HCT116 (cell line): ENCODE measurements at regions not wholly inside any gene's neighbourhood (a gene's known extent, or its start where the extent isn't known, plus 50 kb on each side); places are given as distances from the start of the nearest gene placed in this dataset.

ENCODE experiments used
- ATAC-seq: fragments of 200-7000 bp; cut with Tn5 transposase; 2 replicates; pipeline ENCODE4 v1.9.1; 2020; ENCODE audit warnings: mild to moderate bottlenecking, moderate library complexity
- BruUV-seq: library from RNA; stranded (reverse); fragments of 400-500 nt; replicated peaks from 2 replicates; lab custom pipeline; 2021; lab: Mats Ljungman, UMichigan
- CTCF ChIA-PET: fragments of 300-600 bp; sonication (Branson Sonifier 250); formaldehyde crosslinking; loops from one replicate; lab custom pipeline; 2021; ENCODE audit warnings: antibody characterized with exemption; lab: Charles Lee
- POLR2A ChIA-PET: fragments of 300-600, 350-600 bp; sonication (Branson Sonifier 250); formaldehyde crosslinking; loops from one replicate; lab custom pipeline; 2021; ENCODE audit warnings: antibody characterized with exemption; lab: Charles Lee
- RAD21 ChIA-PET, 2 experiments: fragments of 300-600 bp; sonication (Branson Sonifier 250); formaldehyde crosslinking; loops; one replicate each; lab custom pipeline; 2023; ENCODE audit warnings: low total read pairs in 2 of 2; ENCODE audit not compliant: uncharacterized antibody in 2 of 2, unreplicated experiment in 2 of 2, low non-redundant PET in 1 of 2; lab: Charles Lee
- DNase-seq: peaks from one replicate; pipeline ENCODE4 v3.0.0-alpha.2; 2010; ENCODE audit warnings: low read depth, low spot score
- H2AFZ ChIP-seq: fragments of 200-600 bp; shearing (Covaris generic), sonication (generic); 2 replicates; pipeline ENCODE4 v1.6.1; 2017; ENCODE audit warnings: low read depth, mixed run types, mixed read lengths, antibody characterized with exemption, low read length; ENCODE audit not compliant: poor library complexity, severe bottlenecking
- H3K27ac ChIP-seq: 2 replicates; pipeline ENCODE4 v1.5.1; 2012; ENCODE audit warnings: low read depth, low read length
- H3K27me3 ChIP-seq: fragments of 200-600 bp; sonication (generic); 2 replicates; pipeline ENCODE4 v1.6.1; 2016; ENCODE audit warnings: mixed run types, low read length, mixed read lengths; ENCODE audit not compliant: insufficient read depth
- H3K36me3 ChIP-seq, 2 experiments: fragments of 200-500 bp in 1 of 2; fragments of 200-600 bp in 1 of 2; sonication (Bioruptor generic) in 1 of 2; sonication (generic) in 1 of 2; 2 replicates each; pipeline versions ENCODE4 v1.5.1 to v1.6.1; 2014 to 2016; ENCODE audit warnings: low read length in 2 of 2, inconsistent platforms in 1 of 2, mixed read lengths in 1 of 2, mixed run types in 1 of 2; ENCODE audit not compliant: insufficient read depth in 2 of 2, control insufficient read depth in 1 of 2
- H3K4me1 ChIP-seq, 2 experiments: fragments of 200-600 bp in 1 of 2; sonication (generic) in 1 of 2; 2 replicates each; pipeline versions ENCODE4 v1.5.1 to v1.6.1; 2012 to 2017; ENCODE audit warnings: low read length in 2 of 2, inconsistent platforms in 1 of 2, mild to moderate bottlenecking in 1 of 2, mixed read lengths in 1 of 2, mixed run types in 1 of 2, moderate library complexity in 1 of 2; ENCODE audit not compliant: insufficient read depth in 2 of 2, control insufficient read depth in 1 of 2
- H3K4me2 ChIP-seq: fragments of 200-600 bp; sonication (generic); 2 replicates; pipeline ENCODE4 v1.6.1; 2017; ENCODE audit warnings: mixed run types, low read length, mixed read lengths
- H3K4me3 ChIP-seq, 2 experiments: fragments of 200-600 bp in 1 of 2; sonication (generic) in 1 of 2; replicated peaks in 1 of 2; 2 replicates each; pipeline ENCODE4 v1.5.1; 2011 to 2016; ENCODE audit warnings: low read length in 2 of 2, control low read depth in 1 of 2, low read depth in 1 of 2, mild to moderate bottlenecking in 1 of 2, mixed read lengths in 1 of 2, mixed run types in 1 of 2
- H3K79me2 ChIP-seq: fragments of 200-600 bp; sonication (generic); 2 replicates; pipeline ENCODE4 v1.6.1; 2017; ENCODE audit warnings: mild to moderate bottlenecking, mixed run types, low read length, moderate library complexity, mixed read lengths; ENCODE audit not compliant: insufficient read depth
- H3K9ac ChIP-seq: fragments of 200-600 bp; sonication (generic); 2 replicates; pipeline ENCODE4 v1.6.1; 2016; ENCODE audit warnings: low read length, mixed read lengths
- H3K9me2 ChIP-seq: fragments of 200-600 bp; sonication (generic), shearing (Covaris generic); 2 replicates; pipeline ENCODE4 v1.6.1; 2017; ENCODE audit warnings: mixed run types, mild to moderate bottlenecking, moderate library complexity; ENCODE audit not compliant: insufficient read depth
- H3K9me3 ChIP-seq, 2 experiments: fragments of 200-500 bp in 1 of 2; fragments of 200-600 bp in 1 of 2; sonication (Bioruptor generic) in 1 of 2; sonication (generic) in 1 of 2; 2 replicates each; pipeline ENCODE4 v1.6.1; 2014 to 2017; ENCODE audit warnings: low read length in 2 of 2, mixed read lengths in 2 of 2, inconsistent platforms in 1 of 2, low read depth in 1 of 2, mild to moderate bottlenecking in 1 of 2, mixed run types in 1 of 2, moderate library complexity in 1 of 2; ENCODE audit not compliant: control insufficient read depth in 1 of 2, insufficient read depth in 1 of 2
- H4K20me1 ChIP-seq: fragments of 200-600 bp; sonication (generic), shearing (Covaris generic); 2 replicates; pipeline ENCODE4 v1.6.1; 2017; ENCODE audit warnings: mixed run types, mild to moderate bottlenecking, moderate library complexity; ENCODE audit not compliant: insufficient read depth
- CBX3 ChIP-seq: IDR thresholded peaks from 2 replicates; pipeline ENCODE4 v1.6.1; 2012; ENCODE audit warnings: low read depth
- CEBPB ChIP-seq: IDR thresholded peaks from 2 replicates; pipeline ENCODE4 v1.6.1; 2012; ENCODE audit warnings: low read depth
- ELF1 ChIP-seq: IDR thresholded peaks from 2 replicates; pipeline ENCODE4 v1.6.1; 2012; ENCODE audit warnings: low read depth, borderline replicate concordance
- EZH2 ChIP-seq: fragments of 200-600 bp; sonication (generic); IDR thresholded peaks from 2 replicates; pipeline ENCODE4 v1.6.1; 2017; ENCODE audit warnings: antibody characterized with exemption, mixed run types
- FOSL1 ChIP-seq: IDR thresholded peaks from 2 replicates; pipeline ENCODE4 v1.6.1; 2012; ENCODE audit warnings: low read depth
- JUND ChIP-seq: IDR thresholded peaks from 2 replicates; pipeline ENCODE4 v1.6.1; 2012
- POLR2A ChIP-seq: IDR thresholded peaks from 2 replicates; pipeline ENCODE4 v1.7.0; 2011; ENCODE audit warnings: borderline replicate concordance; ENCODE audit not compliant: insufficient read depth, insufficient read length; ENCODE audit errors: extremely low read depth
- POLR2AphosphoS5 ChIP-seq: IDR thresholded peaks from 2 replicates; pipeline ENCODE4 v1.6.1; 2011; ENCODE audit warnings: mild to moderate bottlenecking, low read depth, low read length, moderate library complexity
- RAD21 ChIP-seq: IDR thresholded peaks from 2 replicates; pipeline ENCODE4 v1.6.1; 2012; ENCODE audit warnings: low read depth, mild to moderate bottlenecking
- REST ChIP-seq: IDR thresholded peaks from 2 replicates; pipeline ENCODE4 v1.6.1; 2012; ENCODE audit warnings: low read depth
- SIN3A ChIP-seq: IDR thresholded peaks from 2 replicates; pipeline ENCODE4 v1.6.1; 2012; ENCODE audit warnings: low read depth
- SP1 ChIP-seq: IDR thresholded peaks from 2 replicates; pipeline ENCODE4 v1.6.1; 2012; ENCODE audit warnings: low read depth
- TCF7L2 ChIP-seq: IDR thresholded peaks from 2 replicates; pipeline ENCODE4 v1.7.0; 2011; ENCODE audit warnings: borderline replicate concordance, inconsistent platforms; ENCODE audit not compliant: insufficient read depth, insufficient read length; ENCODE audit errors: extremely low read depth
- ZFX ChIP-seq: fragments of 450-650 bp; IDR thresholded peaks from 2 replicates; pipeline ENCODE4 v1.6.1; 2017
- intact Hi-C: fragments of 100-400 bp; cut with micrococcal nuclease; formaldehyde crosslinking; loops from 2 replicates; pipeline ENCODE4 v1.10.0; 2022
- TF ChIP-seq, protein P1 (sequence below): IDR thresholded peaks from 2 replicates; pipeline ENCODE4 v1.6.1; 2011; ENCODE audit warnings: mild to moderate bottlenecking, low read length, moderate library complexity; ENCODE audit not compliant: insufficient replicate concordance; ENCODE audit errors: extremely low read depth

DNA sequence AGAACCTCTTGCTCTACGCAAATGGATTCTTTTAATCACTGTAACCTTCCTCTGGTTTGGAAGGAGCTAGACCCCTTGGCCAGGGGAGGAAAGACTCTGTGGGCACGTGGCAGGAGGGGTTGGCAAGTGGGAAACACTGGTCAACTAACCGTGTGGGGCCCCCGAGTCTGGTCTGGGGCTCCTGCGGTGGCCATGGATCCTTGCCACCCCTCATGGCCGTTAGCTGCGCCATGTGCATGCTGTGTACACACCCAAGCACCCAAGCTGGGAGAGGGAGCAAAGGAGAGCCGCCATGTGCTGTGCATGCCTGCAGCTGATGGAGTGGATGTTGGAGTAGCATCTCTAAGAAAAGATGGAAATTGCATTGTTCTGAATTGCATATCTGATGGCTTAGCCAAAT lies 730.6 kb downstream of the FAM181B start:
- Histone ChIP-seq H3K4me1 (no peaks in the 10 kb centered on the region), H3K4me3 (no peak overlapping the region), H3K9me3 (peaks cover 6 to 7% of the 10 kb centered on the region in 2 experiments; a peak in 2 of 4 replicates), H3K9ac (no peak overlapping the region), H3K9me2 (no peaks in the 10 kb centered on the region), H3K79me2 (no peaks in the 10 kb centered on the region), H3K4me2 (no peak overlapping the region), H3K27me3 (no peaks in the 10 kb centered on the region), H4K20me1 (no peaks in the 10 kb centered on the region)
- no TSS peak for BruUV-seq
- ChIA-PET CTCF (no interaction called here), POLR2A (no interaction called here), RAD21 (no interaction called here)
- intact Hi-C loops: no loop called here
- DNase-seq: no peak
- no peak for ATAC-seq
- TF ChIP-seq RAD21 (no peak), TCF7L2 (no peak), JUND (no peak), SP1 (no peak), EZH2 (no peak), FOSL1 (no peak), REST (no peak), POLR2A (no peak), CBX3 (no peak), ELF1 (no peak), ZFX (no peak), SIN3A (no peak), POLR2AphosphoS5 (no peak), CEBPB (no peak)
- TF ChIP-seq, protein P1, sequence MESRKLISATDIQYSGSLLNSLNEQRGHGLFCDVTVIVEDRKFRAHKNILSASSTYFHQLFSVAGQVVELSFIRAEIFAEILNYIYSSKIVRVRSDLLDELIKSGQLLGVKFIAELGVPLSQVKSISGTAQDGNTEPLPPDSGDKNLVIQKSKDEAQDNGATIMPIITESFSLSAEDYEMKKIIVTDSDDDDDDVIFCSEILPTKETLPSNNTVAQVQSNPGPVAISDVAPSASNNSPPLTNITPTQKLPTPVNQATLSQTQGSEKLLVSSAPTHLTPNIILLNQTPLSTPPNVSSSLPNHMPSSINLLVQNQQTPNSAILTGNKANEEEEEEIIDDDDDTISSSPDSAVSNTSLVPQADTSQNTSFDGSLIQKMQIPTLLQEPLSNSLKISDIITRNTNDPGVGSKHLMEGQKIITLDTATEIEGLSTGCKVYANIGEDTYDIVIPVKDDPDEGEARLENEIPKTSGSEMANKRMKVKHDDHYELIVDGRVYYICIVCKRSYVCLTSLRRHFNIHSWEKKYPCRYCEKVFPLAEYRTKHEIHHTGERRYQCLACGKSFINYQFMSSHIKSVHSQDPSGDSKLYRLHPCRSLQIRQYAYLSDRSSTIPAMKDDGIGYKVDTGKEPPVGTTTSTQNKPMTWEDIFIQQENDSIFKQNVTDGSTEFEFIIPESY: no peak
- TF ChIP-seq, all 23 proteins: peak for 0
- Histone ChIP-seq H2AFZ (no peak overlapping the region), H3K27ac (no peak overlapping the region), H3K36me3 (no peaks in the 10 kb centered on the region)
